Ishikawa (cell line): ENCODE measurements at regions not wholly inside any gene's neighbourhood (a gene's known extent, or its start where the extent isn't known, plus 50 kb on each side); places are given as distances from the start of the nearest gene placed in this dataset.

Source experiments
- CREB1 ChIP-seq: IDR thresholded peaks from 2 replicates; pipeline ENCODE4 v1.6.1; 2012; ENCODE audit warnings: low read depth
- EGR1 ChIP-seq: IDR thresholded peaks from 2 replicates; pipeline ENCODE4 v1.6.1; 2012
- FOXM1 ChIP-seq: IDR thresholded peaks from 2 replicates; pipeline ENCODE4 v1.6.1; 2012; ENCODE audit warnings: low read depth, borderline replicate concordance
- TEAD4 ChIP-seq: IDR thresholded peaks from 2 replicates; pipeline ENCODE4 v1.6.1; 2012

DNA sequence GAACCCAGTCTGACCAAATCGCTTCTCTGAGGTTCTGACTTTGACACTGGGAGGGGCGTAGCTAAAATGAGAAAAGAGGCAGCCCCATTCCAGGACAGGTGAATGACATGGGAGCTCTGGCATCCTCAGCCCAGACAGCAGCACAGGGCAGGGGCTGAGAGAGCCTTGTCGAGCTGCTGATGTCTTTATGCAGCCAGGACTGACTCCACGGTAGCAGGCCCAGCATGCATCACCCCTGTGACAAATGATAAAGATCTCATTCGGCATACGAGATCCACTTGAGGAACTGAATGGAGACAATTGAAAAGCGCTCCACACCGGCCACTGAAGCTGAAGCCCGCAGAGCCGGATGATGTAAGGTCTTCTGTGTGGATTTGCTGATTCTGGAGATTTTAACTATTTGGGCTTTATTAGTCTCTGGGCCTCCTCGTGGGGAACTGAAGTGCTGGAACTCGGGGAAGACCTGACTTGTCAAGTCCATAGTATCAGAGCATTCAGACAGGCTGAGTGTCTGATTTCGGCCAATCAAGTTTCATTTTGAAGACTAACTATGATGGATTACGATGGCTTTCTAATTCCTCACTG, 56.9 kb upstream of the MAP1LC3B2 start:
- TF ChIP-seq FOXM1 (no peak), TEAD4 (no peak), CREB1 (no peak), EGR1 (no peak)
